CMK (cell line): ENCODE measurements at regions not wholly inside any gene's neighbourhood (a gene's known extent, or its start where the extent isn't known, plus 50 kb on each side); places are given as distances from the start of the nearest gene placed in this dataset.
"Not testable (repeated sequence)": the region's sequence is repeated elsewhere in the genome, so short reads cannot be mapped to it uniquely, and the experiment has no call there.

Experiments used
- DNase-seq: peaks from one replicate; pipeline ENCODE4 v3.0.0-alpha.2; 2010; ENCODE audit warnings: low read depth

GRCh38 chr5:82493221-82493620, 215.1 kb upstream of the RPS23 start:
- no peak for DNase-seq

- no peak for DNase-seq
Measured at GRCh38 chr5:82491397-82491796, 213.2 kb upstream of the RPS23 start.

- DNase-seq: no peak
Measured at GRCh38 chr5:82489683-82490082, 211.5 kb upstream of the RPS23 start.

GRCh38 chr5:82487131-82487530, 209.0 kb upstream of the RPS23 start:
- DNase-seq: no peak

- DNase-seq: no peak
Measured at GRCh38 chr5:82480331-82480730, 202.2 kb upstream of the RPS23 start.

GRCh38 chr5:82476155-82476554, 198.0 kb upstream of the RPS23 start:
- no peak for DNase-seq

- DNase-seq: no peak
Measured at GRCh38 chr5:82473262-82473661, 195.1 kb upstream of the RPS23 start.

GRCh38 chr5:82470185-82470994, 192.2 kb upstream of the RPS23 start:
- no peak for DNase-seq

GRCh38 chr5:82466986-82467561, 188.9 kb upstream of the RPS23 start:
- DNase-seq: no peak

GRCh38 chr5:82465235-82465634, 187.1 kb upstream of the RPS23 start:
- no peak for DNase-seq

GRCh38 chr5:82459626-82460025, 181.5 kb upstream of the RPS23 start:
- no peak for DNase-seq

- not testable (repeated sequence) for DNase-seq
Measured at GRCh38 chr5:82455317-82455716, 177.2 kb upstream of the RPS23 start.

- no peak for DNase-seq
Measured at GRCh38 chr5:82448374-82448773, 170.2 kb upstream of the RPS23 start.

GRCh38 chr5:82447913-82448312, 169.8 kb upstream of the RPS23 start:
- no peak for DNase-seq

GRCh38 chr5:82446809-82447208, 168.7 kb upstream of the RPS23 start:
- no peak for DNase-seq

GRCh38 chr5:82445726-82446335, 167.7 kb upstream of the RPS23 start:
- no peak for DNase-seq

GRCh38 chr5:82439750-82440445, 161.7 kb upstream of the RPS23 start:
- no peak for DNase-seq

GRCh38 chr5:82437565-82437964, 159.4 kb upstream of the RPS23 start:
- not testable (repeated sequence) for DNase-seq

- no peak for DNase-seq
Measured at GRCh38 chr5:82436291-82436690, 158.1 kb upstream of the RPS23 start.

GRCh38 chr5:82434696-82435660, 156.8 kb upstream of the RPS23 start:
- not testable (repeated sequence) for DNase-seq

GRCh38 chr5:82426464-82427154, 148.5 kb upstream of the RPS23 start:
- no peak for DNase-seq
